Spleen (tissue), 7 donors: ENCODE measurements at regions not wholly inside any gene's neighbourhood (a gene's known extent, or its start where the extent isn't known, plus 50 kb on each side); places are given as distances from the start of the nearest gene placed in this dataset.
"Not testable (repeated sequence)": the region's sequence is repeated elsewhere in the genome, so short reads cannot be mapped to it uniquely, and the experiment has no call there.

Experiments
- POLR2A ChIP-seq, 3 donors: fragments of 450-650 bp; IDR thresholded peaks; one replicate each; pipeline ENCODE4 v1.5.1; 2017; ENCODE audit warnings: antibody characterized with exemption in 3 of 3, mild to moderate bottlenecking in 1 of 3
- POLR2AphosphoS5 ChIP-seq, 3 donors: sonication (generic); formaldehyde crosslinking; IDR thresholded peaks; one replicate each; pipeline ENCODE4 v1.5.1; 2017; ENCODE audit warnings: antibody characterized with exemption in 3 of 3
- TF ChIP-seq, protein P1 (sequence below), 11 experiments: fragments of 200-600 bp in 7 of 11; fragments of 450-650 bp in 4 of 11; sonication (generic) in 4 of 11; IDR thresholded peaks in 8 of 11; conservative IDR thresholded peaks in 3 of 11; 1 replicate in 7 of 11; 2 replicates in 4 of 11; pipeline versions ENCODE4 v1.4.0 to v1.8.0; 2016 to 2021; ENCODE audit warnings: antibody characterized with exemption in 11 of 11, inconsistent platforms in 4 of 11, mild to moderate bottlenecking in 1 of 11
- donor health status: DM: no; HTN: no; CAD: no; lungs with moderate emphysema.
- donor health status: DM: no; HTN: no; CAD: no.
- donor health status: DM: no; HTN: no; CAD: no.

DNA sequence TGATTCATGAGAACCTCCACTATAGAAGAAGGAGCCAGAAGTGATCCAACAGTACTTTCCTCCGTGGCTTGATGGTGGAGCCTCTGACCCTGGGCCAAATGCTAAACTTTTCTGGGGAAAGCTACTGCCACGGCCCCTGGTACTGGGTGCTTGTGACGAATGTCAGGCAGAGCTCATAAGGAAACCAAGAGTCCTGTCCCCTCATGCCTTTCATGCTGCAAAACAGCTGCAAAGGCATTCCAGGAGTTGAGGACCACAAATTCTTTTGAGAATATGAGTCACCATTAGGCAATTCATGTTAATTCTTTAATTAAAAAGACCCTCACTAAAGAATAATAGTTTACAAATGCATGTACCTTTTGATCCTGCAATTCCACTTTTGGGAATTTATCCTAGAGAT lies 700.4 kb upstream of the FAM241A start:
- TF ChIP-seq, protein P1, sequence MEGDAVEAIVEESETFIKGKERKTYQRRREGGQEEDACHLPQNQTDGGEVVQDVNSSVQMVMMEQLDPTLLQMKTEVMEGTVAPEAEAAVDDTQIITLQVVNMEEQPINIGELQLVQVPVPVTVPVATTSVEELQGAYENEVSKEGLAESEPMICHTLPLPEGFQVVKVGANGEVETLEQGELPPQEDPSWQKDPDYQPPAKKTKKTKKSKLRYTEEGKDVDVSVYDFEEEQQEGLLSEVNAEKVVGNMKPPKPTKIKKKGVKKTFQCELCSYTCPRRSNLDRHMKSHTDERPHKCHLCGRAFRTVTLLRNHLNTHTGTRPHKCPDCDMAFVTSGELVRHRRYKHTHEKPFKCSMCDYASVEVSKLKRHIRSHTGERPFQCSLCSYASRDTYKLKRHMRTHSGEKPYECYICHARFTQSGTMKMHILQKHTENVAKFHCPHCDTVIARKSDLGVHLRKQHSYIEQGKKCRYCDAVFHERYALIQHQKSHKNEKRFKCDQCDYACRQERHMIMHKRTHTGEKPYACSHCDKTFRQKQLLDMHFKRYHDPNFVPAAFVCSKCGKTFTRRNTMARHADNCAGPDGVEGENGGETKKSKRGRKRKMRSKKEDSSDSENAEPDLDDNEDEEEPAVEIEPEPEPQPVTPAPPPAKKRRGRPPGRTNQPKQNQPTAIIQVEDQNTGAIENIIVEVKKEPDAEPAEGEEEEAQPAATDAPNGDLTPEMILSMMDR (IDR thresholded peaks at IDR 0.05 in 8 of 11, conservative IDR thresholded peaks at IDR 0.05 in 3 of 11): not testable (repeated sequence)
- TF ChIP-seq POLR2A, POLR2AphosphoS5 (IDR thresholded peaks at IDR 0.05): not testable (repeated sequence)
